ENCODE measurements at regions not wholly inside any gene's neighbourhood (a gene's known extent, or its start where the extent isn't known, plus 50 kb on each side); places are given as distances from the start of the nearest gene placed in this dataset.

- H3K4me1 ChIP-seq (replicated peaks), result no peaks in the 10 kb centered on the region
- H3K27ac ChIP-seq, result no peak overlapping the region
- no peaks in the 10 kb centered on the region for H3K36me3 ChIP-seq
Observed at GRCh38 chr15:99921101-99921500, 187.9 kb upstream of the LYSMD4 start.

GRCh38 chr15:99918072-99918471 lies 184.8 kb upstream of the LYSMD4 start:
- Histone ChIP-seq H3K4me3 (no peak overlapping the region), H3K4me1 (replicated peaks) (no peaks in the 10 kb centered on the region), H3K36me3 (no peaks in the 10 kb centered on the region), H3K27me3 (replicated peaks) (peaks cover 20% of the 10 kb centered on the region), H3K9me3 (replicated peaks) (no peaks in the 10 kb centered on the region), H3K27ac (no peak overlapping the region)
- no peak for DNase-seq (ENCODE audit: low read depth in 1 of 2, low spot score in 2 of 2)

More at GRCh38 chr15:99921101-99921500, 187.9 kb upstream of the LYSMD4 start:
- H3K4me3 ChIP-seq, result no peak overlapping the region
- DNase-seq (ENCODE audit: low read depth in 1 of 2, low spot score in 2 of 2), result no peak
- H3K9me3 ChIP-seq (replicated peaks), result no peaks in the 10 kb centered on the region
- peaks cover 27% of the 10 kb centered on the region for H3K27me3 ChIP-seq (replicated peaks)

GRCh38 chr15:99917252-99917651 lies 184.0 kb upstream of the LYSMD4 start:
- no peak for DNase-seq (ENCODE audit: low read depth in 1 of 2, low spot score in 2 of 2)
- no peak overlapping the region for H3K4me3 ChIP-seq
- no peaks in the 10 kb centered on the region for H3K4me1 ChIP-seq (replicated peaks)
- H3K9me3 ChIP-seq (replicated peaks), result no peaks in the 10 kb centered on the region
- no peak overlapping the region for H3K27ac ChIP-seq
- peaks cover 14% of the 10 kb centered on the region for H3K27me3 ChIP-seq (replicated peaks)
- no peaks in the 10 kb centered on the region for H3K36me3 ChIP-seq

- no peak for DNase-seq (ENCODE audit: low read depth in 1 of 2, low spot score in 2 of 2)
- no peaks in the 10 kb centered on the region for H3K9me3 ChIP-seq (replicated peaks)
- H3K27me3 ChIP-seq (replicated peaks), result peaks cover 14% of the 10 kb centered on the region
- H3K27ac ChIP-seq, result no peak overlapping the region
- H3K4me1 ChIP-seq (replicated peaks), result no peaks in the 10 kb centered on the region
- no peak overlapping the region for H3K4me3 ChIP-seq
- no peaks in the 10 kb centered on the region for H3K36me3 ChIP-seq
Observed at GRCh38 chr15:99916668-99917223, 183.5 kb upstream of the LYSMD4 start.

- H3K36me3 ChIP-seq, result no peaks in the 10 kb centered on the region
- no peak overlapping the region for H3K27ac ChIP-seq
- peaks cover 4% of the 10 kb centered on the region for H3K27me3 ChIP-seq (replicated peaks)
- no peaks in the 10 kb centered on the region for H3K9me3 ChIP-seq (replicated peaks)
- no peak overlapping the region for H3K4me3 ChIP-seq
- DNase-seq (ENCODE audit: low read depth in 1 of 2, low spot score in 2 of 2), result no peak
- H3K4me1 ChIP-seq (replicated peaks), result no peaks in the 10 kb centered on the region
Observed at GRCh38 chr15:99914723-99915122, 181.5 kb upstream of the LYSMD4 start.

- no peak for DNase-seq (ENCODE audit: low read depth in 1 of 2, low spot score in 2 of 2)
- H3K4me3 ChIP-seq, result no peak overlapping the region
- H3K4me1 ChIP-seq (replicated peaks), result no peaks in the 10 kb centered on the region
- H3K36me3 ChIP-seq, result no peaks in the 10 kb centered on the region
- no peak overlapping the region for H3K27ac ChIP-seq
- H3K27me3 ChIP-seq (replicated peaks), result peaks cover 11% of the 10 kb centered on the region; the same call in 1 of the 2 replicates
- H3K9me3 ChIP-seq (replicated peaks), result no peaks in the 10 kb centered on the region
Observed at GRCh38 chr15:99911816-99912215, 178.6 kb upstream of the LYSMD4 start.

GRCh38 chr15:99909592-99910295 lies 176.5 kb upstream of the LYSMD4 start:
- no peaks in the 10 kb centered on the region for H3K36me3 ChIP-seq
- no peaks in the 10 kb centered on the region for H3K9me3 ChIP-seq (replicated peaks)
- peaks cover 11% of the 10 kb centered on the region; the same call in 1 of the 2 replicates for H3K27me3 ChIP-seq (replicated peaks)
- no peak for DNase-seq (ENCODE audit: low read depth in 1 of 2, low spot score in 2 of 2)
- H3K4me3 ChIP-seq, result no peak overlapping the region
- no peaks in the 10 kb centered on the region for H3K4me1 ChIP-seq (replicated peaks)
- H3K27ac ChIP-seq, result no peak overlapping the region

GRCh38 chr15:99907698-99908097 lies 174.5 kb upstream of the LYSMD4 start:
- Histone ChIP-seq H3K9me3 (replicated peaks) (no peaks in the 10 kb centered on the region), H3K36me3 (no peaks in the 10 kb centered on the region), H3K4me3 (no peak overlapping the region), H3K4me1 (replicated peaks) (no peaks in the 10 kb centered on the region), H3K27ac (no peak overlapping the region), H3K27me3 (replicated peaks) (peaks cover 8% of the 10 kb centered on the region; the same call in 1 of the 2 replicates)
- no peak for DNase-seq (ENCODE audit: low read depth in 1 of 2, low spot score in 2 of 2)

- Histone ChIP-seq H3K27ac (no peak overlapping the region), H3K4me3 (no peak overlapping the region), H3K36me3 (no peaks in the 10 kb centered on the region), H3K27me3 (replicated peaks) (peaks cover 8% of the 10 kb centered on the region; the same call in 1 of the 2 replicates), H3K4me1 (replicated peaks) (no peaks in the 10 kb centered on the region), H3K9me3 (replicated peaks) (no peaks in the 10 kb centered on the region)
- DNase-seq (ENCODE audit: low read depth in 1 of 2, low spot score in 2 of 2), result no peak
Observed at GRCh38 chr15:99906793-99907192, 173.6 kb upstream of the LYSMD4 start.

GRCh38 chr15:99906311-99906710 lies 173.1 kb upstream of the LYSMD4 start:
- H3K4me1 ChIP-seq (replicated peaks), result no peaks in the 10 kb centered on the region
- H3K4me3 ChIP-seq, result no peak overlapping the region
- H3K27me3 ChIP-seq (replicated peaks), result peaks cover 8% of the 10 kb centered on the region; the same call in 1 of the 2 replicates
- H3K27ac ChIP-seq, result no peak overlapping the region
- H3K36me3 ChIP-seq, result no peaks in the 10 kb centered on the region
- H3K9me3 ChIP-seq (replicated peaks), result no peaks in the 10 kb centered on the region
- no peak for DNase-seq (ENCODE audit: low read depth in 1 of 2, low spot score in 2 of 2)

GRCh38 chr15:99902248-99902928 lies 169.2 kb upstream of the LYSMD4 start:
- Histone ChIP-seq H3K27me3 (replicated peaks) (peaks cover 6% of the 10 kb centered on the region), H3K4me1 (replicated peaks) (no peaks in the 10 kb centered on the region), H3K9me3 (replicated peaks) (no peaks in the 10 kb centered on the region), H3K27ac (no peak overlapping the region), H3K36me3 (no peaks in the 10 kb centered on the region), H3K4me3 (no peak overlapping the region)
- DNase-seq (ENCODE audit: low read depth in 1 of 2, low spot score in 2 of 2), result no peak

GRCh38 chr15:99895956-99896311 lies 162.7 kb upstream of the LYSMD4 start:
- no peaks in the 10 kb centered on the region for H3K36me3 ChIP-seq
- DNase-seq (ENCODE audit: low read depth in 1 of 2, low spot score in 2 of 2), result no peak
- H3K27ac ChIP-seq, result no peak overlapping the region
- H3K4me1 ChIP-seq (replicated peaks), result no peaks in the 10 kb centered on the region
- no peak overlapping the region for H3K4me3 ChIP-seq
- H3K27me3 ChIP-seq (replicated peaks), result no peaks in the 10 kb centered on the region; the same call in 1 of the 2 replicates
- no peaks in the 10 kb centered on the region for H3K9me3 ChIP-seq (replicated peaks)

GRCh38 chr15:99895189-99895955 lies 162.1 kb upstream of the LYSMD4 start:
- Histone ChIP-seq H3K9me3 (replicated peaks) (no peaks in the 10 kb centered on the region), H3K4me3 (no peak overlapping the region), H3K4me1 (replicated peaks) (no peaks in the 10 kb centered on the region), H3K27ac (no peak overlapping the region), H3K36me3 (no peaks in the 10 kb centered on the region), H3K27me3 (replicated peaks) (no peaks in the 10 kb centered on the region; the same call in 1 of the 2 replicates)
- DNase-seq (ENCODE audit: low read depth in 1 of 2, low spot score in 2 of 2), result no peak

GRCh38 chr15:99878835-99879234 lies 145.6 kb upstream of the LYSMD4 start:
- no peak for DNase-seq (ENCODE audit: low read depth in 1 of 2, low spot score in 2 of 2)
- Histone ChIP-seq H3K27me3 (replicated peaks) (no peaks in the 10 kb centered on the region), H3K27ac (no peak overlapping the region), H3K9me3 (replicated peaks) (no peaks in the 10 kb centered on the region), H3K4me1 (replicated peaks) (no peaks in the 10 kb centered on the region), H3K36me3 (no peaks in the 10 kb centered on the region), H3K4me3 (no peak overlapping the region)

All from SJSA1 (cell line).